CD14-positive monocyte (primary cell): ENCODE measurements at regions not wholly inside any gene's neighbourhood (a gene's known extent, or its start where the extent isn't known, plus 50 kb on each side); places are given as distances from the start of the nearest gene placed in this dataset.

Experiments
- DNase-seq, 3 donors: peaks; one replicate each; pipeline ENCODE4 v3.0.0-alpha.2; 2011 to 2022
- H2AFZ ChIP-seq: 2 replicates; pipeline ENCODE4 v1.6.0; 2012; ENCODE audit warnings: mild to moderate bottlenecking, low read depth, low read length, inconsistent platforms; ENCODE audit not compliant: insufficient read depth, poor library complexity, severe bottlenecking
- H3K27ac ChIP-seq, 2 donors: 1 replicate in 1 of 2; 2 replicates in 1 of 2; pipeline ENCODE4 v1.5.1; 2012 to 2013; ENCODE audit warnings: low read length in 2 of 2, control low read depth in 1 of 2, inconsistent platforms in 1 of 2, low read depth in 1 of 2, mild to moderate bottlenecking in 1 of 2
- H3K27me3 ChIP-seq, 2 donors: one replicate each; pipeline versions ENCODE4 v1.6.0 to v1.6.1; 2011 to 2013; ENCODE audit warnings: low read length in 2 of 2; ENCODE audit not compliant: control insufficient read depth in 2 of 2, insufficient read depth in 2 of 2
- H3K36me3 ChIP-seq, 2 donors: replicated peaks in 1 of 2; 1 replicate in 1 of 2; 2 replicates in 1 of 2; pipeline versions ENCODE4 v1.5.1 to v1.6.1; 2012 to 2013; ENCODE audit warnings: low read length in 2 of 2, control low read depth in 1 of 2, inconsistent platforms in 1 of 2, mild to moderate bottlenecking in 1 of 2; ENCODE audit not compliant: insufficient read depth in 2 of 2, control insufficient read depth in 1 of 2
- H3K4me1 ChIP-seq, 2 donors: 1 replicate in 1 of 2; 2 replicates in 1 of 2; pipeline versions ENCODE4 v1.5.1 to v1.6.1; 2012 to 2013; ENCODE audit warnings: low read length in 2 of 2, control low read depth in 1 of 2, inconsistent platforms in 1 of 2, mild to moderate bottlenecking in 1 of 2, moderate library complexity in 1 of 2; ENCODE audit not compliant: insufficient read depth in 2 of 2, control insufficient read depth in 1 of 2
- H3K4me2 ChIP-seq: replicated peaks from 2 replicates; pipeline ENCODE3; 2012; ENCODE audit warnings: low read length, moderate library complexity, mild to moderate bottlenecking; ENCODE audit not compliant: poor library complexity, severe bottlenecking; ENCODE audit errors: extremely low read depth
- H3K4me3 ChIP-seq, 3 experiments: fragments of 200-600 bp in 1 of 3; sonication (generic) in 1 of 3; replicated peaks in 1 of 3; 1 replicate in 2 of 3; 2 replicates in 1 of 3; pipeline ENCODE4 v1.5.1; 2011 to 2013; ENCODE audit warnings: low read length in 3 of 3, mild to moderate bottlenecking in 3 of 3, control low read depth in 2 of 3, low read depth in 2 of 3, inconsistent platforms in 1 of 3, moderate library complexity in 1 of 3
- H3K79me2 ChIP-seq: 2 replicates; pipeline ENCODE4 v1.6.0; 2012; ENCODE audit warnings: mild to moderate bottlenecking, control low read depth, inconsistent platforms, low read length, moderate library complexity; ENCODE audit not compliant: insufficient read depth
- H3K9ac ChIP-seq: 2 replicates; pipeline ENCODE4 v1.6.0; 2017; ENCODE audit warnings: low read length, mild to moderate bottlenecking; ENCODE audit not compliant: insufficient read depth, poor library complexity, severe bottlenecking
- H3K9me3 ChIP-seq, 2 donors: replicated peaks in 1 of 2; 1 replicate in 1 of 2; 2 replicates in 1 of 2; pipeline versions ENCODE4 v1.5.1 to v1.6.1; 2012 to 2013; ENCODE audit warnings: low read length in 2 of 2, control low read depth in 1 of 2; ENCODE audit not compliant: control insufficient read depth in 1 of 2, insufficient read depth in 1 of 2
- H4K20me1 ChIP-seq: 2 replicates; pipeline ENCODE4 v1.6.0; 2012; ENCODE audit warnings: mild to moderate bottlenecking, low read length, control low read depth, moderate library complexity; ENCODE audit not compliant: insufficient read depth
- H3K27ac Mint-ChIP-seq, 7 donors: one replicate each; pipeline ENCODE4 v1.8.0; 2020; ENCODE audit warnings: mild to moderate bottlenecking in 7 of 7, mixed read lengths in 7 of 7, moderate library complexity in 6 of 7, inconsistent platforms in 2 of 7
- H3K27me3 Mint-ChIP-seq, 3 donors: one replicate each; pipeline ENCODE4 v1.8.0; 2021 to 2022; ENCODE audit warnings: low read depth in 3 of 3, mild to moderate bottlenecking in 3 of 3, mixed read lengths in 3 of 3, moderate library complexity in 3 of 3, inconsistent platforms in 1 of 3
- H3K36me3 Mint-ChIP-seq, 2 donors: one replicate each; pipeline ENCODE4 v1.8.0; 2020; ENCODE audit warnings: mixed read lengths in 2 of 2, inconsistent platforms in 1 of 2, mild to moderate bottlenecking in 1 of 2
- H3K4me1 Mint-ChIP-seq: one replicate; pipeline ENCODE4 v1.8.0; 2020; ENCODE audit warnings: mild to moderate bottlenecking, mixed read lengths
- H3K4me3 Mint-ChIP-seq, 2 donors: one replicate each; pipeline ENCODE4 v1.8.0; 2020; ENCODE audit warnings: mild to moderate bottlenecking in 2 of 2, mixed read lengths in 2 of 2, moderate library complexity in 1 of 2
- H3K9me3 Mint-ChIP-seq, 7 donors: one replicate each; pipeline ENCODE4 v1.8.0; 2020 to 2022; ENCODE audit warnings: mixed read lengths in 7 of 7, mild to moderate bottlenecking in 6 of 7, moderate library complexity in 6 of 7, inconsistent platforms in 2 of 7
- CTCF ChIP-seq: fragments of 200-600 bp; IDR thresholded peaks from one replicate; pipeline ENCODE4 v1.8.0; 2022; ENCODE audit warnings: antibody characterized with exemption, mild to moderate bottlenecking
- WGBS: methylation state at CpG from one replicate; pipeline ENCODE4 v1.1.5; 2013; ENCODE audit warnings: missing lambda C conversion rate; ENCODE audit not compliant: insufficient coverage; 5-methylcytosine and 5-hydroxymethylcytosine counted together
- intact Hi-C, 2 donors: fragments of 100-400 bp; cut with micrococcal nuclease; formaldehyde crosslinking; loops; one replicate each; pipeline versions ENCODE4 v1.15.0 to v1.15.1; 2023

GRCh38 chr12:33650832-33651231 lies 211.2 kb upstream of the SYT10 start:
- Histone ChIP-seq H3K27ac (no peak overlapping the region), H2AFZ (no peak overlapping the region), H3K79me2 (no peaks in the 10 kb centered on the region), H3K9me3 (peaks cover 3 to 8% of the 10 kb centered on the region in 2 donors), H3K4me3 (no peak overlapping the region), H3K27me3 (no peaks in the 10 kb centered on the region), H3K4me2 (no peak overlapping the region), H3K36me3 (no peaks in the 10 kb centered on the region), H3K9ac (no peak overlapping the region), H3K4me1 (no peaks in the 10 kb centered on the region), H4K20me1 (no peaks in the 10 kb centered on the region)
- H3K27me3 Mint-ChIP-seq: no peaks in the 10 kb centered on the region
- H3K4me3 Mint-ChIP-seq: no peak overlapping the region
- no peak for DNase-seq
- H3K4me1 Mint-ChIP-seq: no peaks in the 10 kb centered on the region
- intact Hi-C loops: no loop called here
- H3K27ac Mint-ChIP-seq: no peak overlapping the region
- TF ChIP-seq CTCF: no peak
- H3K9me3 Mint-ChIP-seq: peaks cover 0 to 8% (median 4%) of the 10 kb centered on the region in 7 donors
- no peaks in the 10 kb centered on the region for H3K36me3 Mint-ChIP-seq

- Mint-ChIP-seq H3K9me3 (peaks cover 0 to 6% (median 2%) of the 10 kb centered on the region in 7 donors), H3K36me3 (no peaks in the 10 kb centered on the region), H3K4me3 (no peak overlapping the region), H3K4me1 (no peaks in the 10 kb centered on the region), H3K27ac (peak overlapping the region in 1 of 7 donors; percentile 63), H3K27me3 (no peaks in the 10 kb centered on the region)
- DNase-seq: no peak
- Histone ChIP-seq H3K9me3 (peaks cover 3 to 8% of the 10 kb centered on the region in 2 donors), H3K9ac (no peak overlapping the region), H3K27ac (no peak overlapping the region), H2AFZ (no peak overlapping the region), H3K4me1 (no peaks in the 10 kb centered on the region), H3K4me2 (no peak overlapping the region), H3K79me2 (no peaks in the 10 kb centered on the region), H3K36me3 (no peaks in the 10 kb centered on the region), H3K27me3 (no peaks in the 10 kb centered on the region), H3K4me3 (no peak overlapping the region), H4K20me1 (no peaks in the 10 kb centered on the region)
- WGBS: 100% methylated on average over 2 of the region's 3 CpGs
- TF ChIP-seq CTCF: no peak
- intact Hi-C loops: no loop called here
Measured at GRCh38 chr12:33653362-33653761, 213.7 kb upstream of the SYT10 start.
